Vagina (tissue), 2 donors: ENCODE measurements at regions not wholly inside any gene's neighbourhood (a gene's known extent, or its start where the extent isn't known, plus 50 kb on each side); places are given as distances from the start of the nearest gene placed in this dataset.
A peak's percentile ranks its signal among the peaks of the same experiment; 100 is the strongest.
"Not testable (repeated sequence)": the region's sequence is repeated elsewhere in the genome, so short reads cannot be mapped to it uniquely, and the experiment has no call there.

Experiments used
- DNase-seq, 2 donors: peaks; one replicate each; pipeline ENCODE4 v3.0.0-alpha.2; 2017; ENCODE audit errors: extremely low spot score in 2 of 2
- H3K27ac ChIP-seq: fragments of 200-600 bp; sonication (generic); one replicate; pipeline ENCODE4 v1.5.1; 2019
- H3K27me3 ChIP-seq: fragments of 200-600 bp; sonication (generic); one replicate; pipeline ENCODE4 v1.5.1; 2019
- H3K36me3 ChIP-seq, 2 donors: fragments of 200-600 bp; sonication (generic); one replicate each; pipeline ENCODE4 v1.5.1; 2017 to 2019
- H3K4me1 ChIP-seq: fragments of 200-600 bp; sonication (generic); one replicate; pipeline ENCODE4 v1.5.1; 2019
- H3K4me3 ChIP-seq, 2 donors: fragments of 200-600 bp; sonication (generic); 1 replicate in 1 of 2; 2 replicates in 1 of 2; pipeline ENCODE4 v1.5.1; 2016 to 2019
- H3K9me3 ChIP-seq: fragments of 200-600 bp; sonication (generic); one replicate; pipeline ENCODE4 v1.5.1; 2019
- CTCF ChIP-seq, 3 experiments: fragments of 450-650 bp in 2 of 3; fragments of 200-600 bp in 1 of 3; sonication (generic) in 1 of 3; IDR thresholded peaks; one replicate each; pipeline ENCODE4 v1.5.1; 2017 to 2019; ENCODE audit warnings: antibody characterized with exemption in 3 of 3, mild to moderate bottlenecking in 2 of 3, moderate library complexity in 2 of 3
- POLR2A ChIP-seq, 2 donors: fragments of 450-650 bp; IDR thresholded peaks; one replicate each; pipeline ENCODE4 v1.6.1; 2017; ENCODE audit warnings: antibody characterized with exemption in 2 of 2, mild to moderate bottlenecking in 2 of 2, moderate library complexity in 2 of 2
- POLR2AphosphoS5 ChIP-seq, 2 donors: sonication (generic); formaldehyde crosslinking; IDR thresholded peaks; one replicate each; pipeline ENCODE4 v1.9.0; 2017; ENCODE audit warnings: antibody characterized with exemption in 2 of 2, mild to moderate bottlenecking in 2 of 2, low read depth in 1 of 2; ENCODE audit not compliant: insufficient read depth in 1 of 2
- intact Hi-C: fragments of 100-400 bp; cut with DNase I; formaldehyde crosslinking; loops from one replicate; pipeline ENCODE4 v1.15.1; 2023

GRCh38 chr7:104956753-104957450 lies 57.1 kb upstream of the KMT2E start:
- no peak for DNase-seq
- intact Hi-C loops = no loop called here
- no peak overlapping the region for H3K4me3 ChIP-seq
- no peaks in the 10 kb centered on the region for H3K9me3 ChIP-seq
- H3K4me1 ChIP-seq = peaks cover 20% of the 10 kb centered on the region
- no peak overlapping the region for H3K27ac ChIP-seq
- no peaks in the 10 kb centered on the region for H3K27me3 ChIP-seq
- H3K36me3 ChIP-seq = no peaks in the 10 kb centered on the region
- no peak for TF ChIP-seq CTCF (IDR thresholded peaks at IDR 0.05)
- no peak for TF ChIP-seq POLR2A (IDR thresholded peaks at IDR 0.05)
- no peak for TF ChIP-seq POLR2AphosphoS5 (IDR thresholded peaks at IDR 0.05; ENCODE audit: insufficient read depth in 1 of 2, low read depth in 1 of 2)

- H3K36me3 ChIP-seq = no peaks in the 10 kb centered on the region
- intact Hi-C loops = no loop called here
- TF ChIP-seq POLR2AphosphoS5 (IDR thresholded peaks at IDR 0.05; ENCODE audit: insufficient read depth in 1 of 2, low read depth in 1 of 2) (no peak), CTCF (IDR thresholded peaks at IDR 0.05) (no peak), POLR2A (IDR thresholded peaks at IDR 0.05) (no peak)
- peaks cover 34% of the 10 kb centered on the region for H3K4me1 ChIP-seq
- no peak overlapping the region for H3K4me3 ChIP-seq
- H3K9me3 ChIP-seq = no peaks in the 10 kb centered on the region
- DNase-seq = no peak
- H3K27me3 ChIP-seq = no peaks in the 10 kb centered on the region
- H3K27ac ChIP-seq = no peak overlapping the region
These were observed 55.6 kb upstream of the KMT2E start for GRCh38 chr7:104958371-104958865.

- H3K4me1 ChIP-seq = peaks cover 44% of the 10 kb centered on the region
- H3K9me3 ChIP-seq, H3K27me3 ChIP-seq, H3K36me3 ChIP-seq, H3K27ac ChIP-seq, intact Hi-C loops, H3K4me3 ChIP-seq, DNase-seq: not testable (repeated sequence)
These were observed 54.5 kb upstream of the KMT2E start for GRCh38 chr7:104959483-104959882.

GRCh38 chr7:104960741-104961448 lies 53.1 kb upstream of the KMT2E start:
- TF ChIP-seq POLR2AphosphoS5 (IDR thresholded peaks at IDR 0.05; ENCODE audit: insufficient read depth in 1 of 2, low read depth in 1 of 2) (peak in 1 of 2 donors; percentile 65), POLR2A (IDR thresholded peaks at IDR 0.05) (no peak)
- no peaks in the 10 kb centered on the region for H3K9me3 ChIP-seq
- intact Hi-C loops = no loop called here
- no peak for DNase-seq
- H3K4me1 ChIP-seq = peaks cover 44% of the 10 kb centered on the region
- peak overlapping the region; percentile 40 for H3K27ac ChIP-seq
- no peaks in the 10 kb centered on the region for H3K36me3 ChIP-seq
- no peaks in the 10 kb centered on the region for H3K27me3 ChIP-seq
- H3K4me3 ChIP-seq = no peak overlapping the region

GRCh38 chr7:104961821-104962220 lies 52.2 kb upstream of the KMT2E start:
- no peak for TF ChIP-seq POLR2A (IDR thresholded peaks at IDR 0.05)
- no peak for TF ChIP-seq CTCF (IDR thresholded peaks at IDR 0.05)
- no peak for TF ChIP-seq POLR2AphosphoS5 (IDR thresholded peaks at IDR 0.05; ENCODE audit: insufficient read depth in 1 of 2, low read depth in 1 of 2)
- no peak overlapping the region for H3K4me3 ChIP-seq
- intact Hi-C loops = no loop called here

GRCh38 chr7:104962781-104963180 lies 51.2 kb upstream of the KMT2E start:
- Histone ChIP-seq H3K27me3 (no peaks in the 10 kb centered on the region), H3K9me3 (no peaks in the 10 kb centered on the region), H3K36me3 (no peaks in the 10 kb centered on the region), H3K27ac (peak overlapping the region; percentile 61), H3K4me3 (no peak overlapping the region), H3K4me1 (peaks cover 44% of the 10 kb centered on the region)
- TF ChIP-seq CTCF (IDR thresholded peaks at IDR 0.05) (no peak), POLR2AphosphoS5 (IDR thresholded peaks at IDR 0.05; ENCODE audit: insufficient read depth in 1 of 2, low read depth in 1 of 2) (no peak), POLR2A (IDR thresholded peaks at IDR 0.05) (no peak)
- intact Hi-C loops = no loop called here
- DNase-seq = no peak

More at GRCh38 chr7:104961821-104962220, 52.2 kb upstream of the KMT2E start:
- Histone ChIP-seq H3K27ac (peak overlapping the region; percentile 61), H3K9me3 (no peaks in the 10 kb centered on the region), H3K27me3 (no peaks in the 10 kb centered on the region), H3K36me3 (no peaks in the 10 kb centered on the region), H3K4me1 (peaks cover 44% of the 10 kb centered on the region)
- DNase-seq = no peak
